WERI-Rb-1 (cell line): ENCODE measurements at regions not wholly inside any gene's neighbourhood (a gene's known extent, or its start where the extent isn't known, plus 50 kb on each side); places are given as distances from the start of the nearest gene placed in this dataset.

Experiments used
- DNase-seq: peaks from one replicate; pipeline ENCODE4 v3.0.0-alpha.2; 2020
- H3K27ac ChIP-seq: fragments of 250-450 bp; sonication (Bioruptor Pico); 2 replicates; pipeline ENCODE4 v1.5.1; 2020; ENCODE audit warnings: mild to moderate bottlenecking, moderate library complexity
- H3K27me3 ChIP-seq: fragments of 250-450 bp; sonication (Bioruptor Pico); 2 replicates; pipeline ENCODE4 v1.5.1; 2021; ENCODE audit warnings: mild to moderate bottlenecking, low read depth, moderate library complexity; ENCODE audit not compliant: insufficient read depth, severe bottlenecking
- H3K36me3 ChIP-seq: fragments of 250-450 bp; sonication (Bioruptor Pico); 2 replicates; pipeline ENCODE4 v1.5.1; 2020; ENCODE audit warnings: mild to moderate bottlenecking, moderate library complexity
- H3K4me3 ChIP-seq: 2 replicates; pipeline ENCODE4 v1.5.1; 2011; ENCODE audit warnings: low read depth, mild to moderate bottlenecking, control low read depth, low read length
- H3K9me3 ChIP-seq: fragments of 250-450 bp; sonication (Bioruptor Pico); 2 replicates; pipeline ENCODE4 v1.5.1; 2021; ENCODE audit warnings: mild to moderate bottlenecking, moderate library complexity; ENCODE audit not compliant: severe bottlenecking
- TF ChIP-seq, protein P1 (sequence below): IDR thresholded peaks from 2 replicates; pipeline ENCODE4 v1.5.1; 2011; ENCODE audit warnings: low read depth, mild to moderate bottlenecking, control low read depth, inconsistent platforms, low read length

DNA sequence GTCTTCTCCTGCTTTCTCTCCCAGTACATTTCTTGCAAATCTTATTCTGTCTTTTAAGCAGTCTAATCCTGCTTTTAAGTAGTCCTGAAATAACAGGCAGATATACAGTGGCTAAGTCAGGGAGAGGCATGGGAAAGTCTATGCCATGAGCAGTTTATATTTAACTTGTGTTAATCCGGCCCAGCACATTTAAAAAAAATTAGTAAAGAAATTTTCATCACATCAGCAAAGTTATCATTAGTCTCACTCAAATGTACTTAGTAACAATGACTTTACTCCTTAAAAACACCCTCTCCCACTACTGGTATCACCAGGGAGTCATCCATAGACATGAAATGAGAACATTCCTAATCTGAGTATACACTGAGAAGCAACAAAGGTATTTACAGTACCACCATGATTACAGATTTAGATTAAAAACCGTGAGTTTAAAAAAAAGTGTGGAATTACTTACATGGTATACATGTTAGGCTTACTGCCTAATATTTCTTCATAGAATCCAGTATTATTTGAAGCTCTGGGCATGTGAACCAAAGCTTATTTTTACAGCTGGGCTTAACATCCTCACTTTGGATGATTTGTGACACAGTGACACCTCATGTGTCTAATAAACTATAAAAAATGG is 75.9 kb upstream of the DAB2 start:
- Histone ChIP-seq H3K36me3 (no peaks in the 10 kb centered on the region), H3K27me3 (no peaks in the 10 kb centered on the region), H3K27ac (no peak overlapping the region), H3K9me3 (no peaks in the 10 kb centered on the region), H3K4me3 (no peak overlapping the region)
- TF ChIP-seq, protein P1, sequence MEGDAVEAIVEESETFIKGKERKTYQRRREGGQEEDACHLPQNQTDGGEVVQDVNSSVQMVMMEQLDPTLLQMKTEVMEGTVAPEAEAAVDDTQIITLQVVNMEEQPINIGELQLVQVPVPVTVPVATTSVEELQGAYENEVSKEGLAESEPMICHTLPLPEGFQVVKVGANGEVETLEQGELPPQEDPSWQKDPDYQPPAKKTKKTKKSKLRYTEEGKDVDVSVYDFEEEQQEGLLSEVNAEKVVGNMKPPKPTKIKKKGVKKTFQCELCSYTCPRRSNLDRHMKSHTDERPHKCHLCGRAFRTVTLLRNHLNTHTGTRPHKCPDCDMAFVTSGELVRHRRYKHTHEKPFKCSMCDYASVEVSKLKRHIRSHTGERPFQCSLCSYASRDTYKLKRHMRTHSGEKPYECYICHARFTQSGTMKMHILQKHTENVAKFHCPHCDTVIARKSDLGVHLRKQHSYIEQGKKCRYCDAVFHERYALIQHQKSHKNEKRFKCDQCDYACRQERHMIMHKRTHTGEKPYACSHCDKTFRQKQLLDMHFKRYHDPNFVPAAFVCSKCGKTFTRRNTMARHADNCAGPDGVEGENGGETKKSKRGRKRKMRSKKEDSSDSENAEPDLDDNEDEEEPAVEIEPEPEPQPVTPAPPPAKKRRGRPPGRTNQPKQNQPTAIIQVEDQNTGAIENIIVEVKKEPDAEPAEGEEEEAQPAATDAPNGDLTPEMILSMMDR, result no peak
- no peak for DNase-seq

DNA sequence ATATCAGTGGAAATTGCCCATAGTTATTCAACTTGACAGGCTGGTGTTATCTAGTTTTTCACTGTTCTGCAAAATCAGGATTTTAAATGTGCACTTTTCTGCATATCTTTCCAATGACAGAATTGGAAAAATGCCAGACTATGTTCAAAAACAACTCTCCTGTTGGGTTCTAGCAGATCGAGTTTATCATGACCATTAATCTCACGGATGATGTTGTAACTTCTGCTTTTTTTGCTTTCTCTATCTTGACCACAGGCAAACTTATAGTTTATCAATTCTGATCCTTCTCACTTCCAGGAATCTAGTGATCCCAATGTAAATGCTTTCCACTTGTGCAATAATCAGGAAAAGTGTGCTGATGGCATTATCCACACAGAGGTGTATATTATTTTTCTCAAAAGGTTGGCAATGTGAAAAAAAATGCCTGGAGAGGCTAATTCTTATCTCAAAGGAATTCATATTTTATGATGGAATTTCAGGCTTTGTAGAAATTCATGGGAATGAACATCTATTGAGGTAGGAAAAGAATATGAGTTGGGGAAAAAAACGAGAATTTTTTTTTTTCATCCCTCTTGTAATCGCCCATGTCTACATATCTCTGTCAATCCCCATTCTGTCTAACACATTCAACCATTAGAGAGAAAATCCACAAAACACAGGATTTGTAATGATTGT is 73.6 kb upstream of the DAB2 start:
- H3K4me3 ChIP-seq, result no peak overlapping the region
- DNase-seq, result no peak
- H3K27ac ChIP-seq, result no peak overlapping the region
- H3K27me3 ChIP-seq, result no peaks in the 10 kb centered on the region
- TF ChIP-seq, protein P1, result no peak
- no peaks in the 10 kb centered on the region for H3K36me3 ChIP-seq
- H3K9me3 ChIP-seq, result no peaks in the 10 kb centered on the region

DNA sequence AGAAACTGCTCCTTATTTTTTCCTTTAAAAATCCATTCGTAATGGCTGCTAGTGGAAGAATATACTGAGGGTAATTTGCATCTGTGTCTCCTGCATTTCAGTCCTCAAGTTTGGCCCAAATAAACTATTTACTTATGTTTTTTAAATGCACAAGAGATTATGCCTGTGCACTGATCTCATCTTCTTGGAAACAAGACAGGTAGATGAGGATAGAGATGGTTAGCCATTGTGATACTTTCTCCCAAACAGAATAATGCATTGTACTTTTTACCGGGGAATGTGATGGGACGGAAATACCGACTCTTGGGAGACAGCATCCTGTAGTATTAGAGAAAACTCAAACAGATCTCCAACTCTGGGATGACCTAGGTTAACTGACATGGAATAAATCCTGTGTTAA is 72.5 kb upstream of the DAB2 start:
- H3K36me3 ChIP-seq, result no peaks in the 10 kb centered on the region
- no peaks in the 10 kb centered on the region for H3K9me3 ChIP-seq
- H3K27me3 ChIP-seq, result no peaks in the 10 kb centered on the region
- no peak overlapping the region for H3K27ac ChIP-seq
- TF ChIP-seq, protein P1, result no peak
- no peak for DNase-seq
- no peak overlapping the region for H3K4me3 ChIP-seq

DNA sequence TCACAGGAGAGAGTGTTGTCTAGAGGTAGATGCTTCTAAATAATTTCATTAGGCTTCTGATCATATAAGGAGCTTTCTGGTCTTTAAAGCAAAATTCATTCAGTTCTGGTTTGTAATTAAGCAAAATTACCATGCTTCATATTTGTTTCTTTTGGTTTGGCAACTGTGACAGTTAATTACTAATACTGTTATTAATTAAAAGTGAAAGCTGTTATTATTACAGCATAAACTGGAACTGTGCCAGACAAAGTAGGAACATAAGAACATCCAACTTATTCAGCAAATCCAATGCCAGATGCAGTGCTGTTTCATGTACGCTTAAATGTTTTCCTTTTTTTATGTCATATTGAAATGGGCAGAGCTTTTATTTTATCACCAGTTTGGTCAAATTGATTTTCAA is 70.4 kb upstream of the DAB2 start:
- DNase-seq, result no peak
- Histone ChIP-seq H3K36me3 (no peaks in the 10 kb centered on the region), H3K4me3 (no peak overlapping the region), H3K27me3 (no peaks in the 10 kb centered on the region), H3K9me3 (no peaks in the 10 kb centered on the region), H3K27ac (no peak overlapping the region)
- TF ChIP-seq, protein P1, result no peak

DNA sequence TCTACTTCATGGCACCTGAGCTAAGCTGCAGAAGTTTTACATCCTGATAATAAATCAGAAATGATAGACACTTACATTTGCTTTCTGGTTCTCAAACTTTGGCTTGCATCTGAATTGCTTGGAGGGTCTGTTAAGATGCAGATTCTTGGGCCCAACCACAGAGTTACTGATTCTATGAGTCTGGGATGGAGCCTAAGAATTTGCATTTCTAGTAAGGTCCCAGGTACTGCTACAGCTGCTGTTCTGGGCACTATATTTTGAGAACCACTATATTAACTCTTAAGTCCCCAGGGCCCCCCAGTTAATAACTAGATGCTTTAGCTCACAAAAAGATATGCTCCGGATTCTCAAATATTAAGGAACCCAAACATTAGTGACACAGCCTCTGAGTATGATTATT is 69.8 kb upstream of the DAB2 start:
- H3K9me3 ChIP-seq, result no peaks in the 10 kb centered on the region
- H3K27ac ChIP-seq, result no peak overlapping the region
- H3K36me3 ChIP-seq, result no peaks in the 10 kb centered on the region
- H3K27me3 ChIP-seq, result no peaks in the 10 kb centered on the region
- H3K4me3 ChIP-seq, result no peak overlapping the region
- no peak for DNase-seq
- TF ChIP-seq, protein P1, result no peak

DNA sequence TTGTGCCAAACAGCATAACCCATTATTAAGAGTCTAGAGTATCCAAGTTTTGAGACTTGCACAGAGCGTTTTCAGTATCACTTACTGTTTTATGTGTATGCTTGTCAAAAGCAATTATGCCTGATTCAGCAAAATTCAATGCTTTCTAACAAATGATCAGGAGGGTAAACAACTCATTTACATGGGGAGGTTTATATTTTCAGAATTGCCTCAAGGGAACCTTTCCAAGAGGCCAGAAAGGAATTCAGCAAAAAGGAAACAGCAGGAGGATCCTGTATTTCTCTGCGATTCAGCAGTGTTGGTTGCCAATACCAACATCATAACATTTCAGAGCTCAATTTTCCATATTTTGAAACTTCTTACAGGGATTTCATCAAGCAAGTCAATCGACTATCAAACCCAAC is 69.3 kb upstream of the DAB2 start:
- no peaks in the 10 kb centered on the region for H3K9me3 ChIP-seq
- H3K36me3 ChIP-seq, result no peaks in the 10 kb centered on the region
- no peak overlapping the region for H3K4me3 ChIP-seq
- no peak for DNase-seq
- no peak overlapping the region for H3K27ac ChIP-seq
- no peaks in the 10 kb centered on the region for H3K27me3 ChIP-seq
- TF ChIP-seq, protein P1, result no peak
